GM12878 (cell line): ENCODE measurements at regions not wholly inside any gene's neighbourhood (a gene's known extent, or its start where the extent isn't known, plus 50 kb on each side); places are given as distances from the start of the nearest gene placed in this dataset.
A peak's percentile ranks its signal among the peaks of the same experiment; 100 is the strongest.

Experiments used
- ATAC-seq: fragments of 200-7000 bp; cut with Tn5 transposase; 3 replicates; pipeline ENCODE4 v1.9.1; 2020; ENCODE audit warnings: mild to moderate bottlenecking, moderate library complexity
- BruUV-seq: library from RNA; stranded (reverse); fragments of 400-500 nt; replicated peaks from 2 replicates; lab custom pipeline; 2021; lab: Mats Ljungman, UMichigan
- CTCF ChIA-PET: fragments of 300-600 bp; sonication (Branson Sonifier 250); formaldehyde crosslinking; extraction: SDS; loops from one replicate; lab custom pipeline; 2021; ENCODE audit warnings: inconsistent platforms; lab: Yijun Ruan, JAX
- POLR2A ChIA-PET: fragments of 350-600 bp; formaldehyde crosslinking; extraction: SDS; loops from one replicate; lab custom pipeline; 2021; ENCODE audit warnings: inconsistent platforms; lab: Charles Lee
- RAD21 ChIA-PET: fragments of 300-600 bp; sonication (Branson Sonifier 250); formaldehyde crosslinking; loops from one replicate; lab custom pipeline; 2023; ENCODE audit warnings: antibody characterized with exemption; ENCODE audit not compliant: unreplicated experiment; lab: Charles Lee
- SMC1A ChIA-PET: fragments of 300-600 bp; sonication (Branson Sonifier 250); formaldehyde crosslinking; loops from one replicate; lab custom pipeline; 2023; ENCODE audit not compliant: unreplicated experiment, uncharacterized antibody; lab: Charles Lee
- DNase-seq: peaks from one replicate; pipeline ENCODE4 v3.0.0-alpha.2; 2011; ENCODE audit warnings: low read depth, low spot score
- FAIRE-seq: peaks from 3 replicates; lab custom pipeline; 2011; peaks lifted over from hg19 to GRCh38; lab: Jason Lieb, UNC
- H2AFZ ChIP-seq: 2 replicates; pipeline ENCODE4 v1.6.0; 2011; ENCODE audit warnings: low read depth, low read length, control low read depth; ENCODE audit not compliant: control insufficient read depth
- H3K27ac ChIP-seq: 2 replicates; pipeline ENCODE4 v1.5.1; 2011; ENCODE audit warnings: control low read depth; ENCODE audit not compliant: control insufficient read depth, insufficient read depth
- H3K27me3 ChIP-seq, 2 experiments: replicated peaks in 1 of 2; 2 replicates each; pipeline versions ENCODE4 v1.6.0 to v1.6.1; 2011; ENCODE audit warnings: low read length in 1 of 2; ENCODE audit not compliant: control insufficient read depth in 2 of 2, insufficient read depth in 2 of 2
- H3K36me3 ChIP-seq, 2 experiments: 2 replicates each; pipeline ENCODE4 v1.5.1; 2011; ENCODE audit warnings: low read length in 1 of 2; ENCODE audit not compliant: control insufficient read depth in 2 of 2, insufficient read depth in 2 of 2
- H3K4me1 ChIP-seq: 2 replicates; pipeline ENCODE4 v1.6.1; 2011; ENCODE audit warnings: mild to moderate bottlenecking, low read length, moderate library complexity, mixed read lengths; ENCODE audit not compliant: control insufficient read depth, insufficient read depth
- H3K4me2 ChIP-seq: 2 replicates; pipeline ENCODE4 v1.6.0; 2011; ENCODE audit warnings: control low read depth; ENCODE audit not compliant: control insufficient read depth, insufficient read depth
- H3K4me3 ChIP-seq: fragments of 200-600 bp; sonication (generic); 2 replicates; pipeline ENCODE4 v1.5.1; 2016
- H3K79me2 ChIP-seq: 2 replicates; pipeline ENCODE4 v1.6.0; 2011; ENCODE audit warnings: low read length; ENCODE audit not compliant: control insufficient read depth, insufficient read depth
- H3K9ac ChIP-seq: 2 replicates; pipeline ENCODE4 v1.8.0; 2011; ENCODE audit warnings: low read length, control low read depth, mixed read lengths; ENCODE audit not compliant: control insufficient read depth, insufficient read depth
- H3K9me3 ChIP-seq: replicated peaks from 3 replicates; pipeline ENCODE4 v1.5.1; 2011; ENCODE audit warnings: mild to moderate bottlenecking, low read length; ENCODE audit not compliant: control insufficient read depth, insufficient read depth
- H4K20me1 ChIP-seq: 2 replicates; pipeline ENCODE4 v1.6.0; 2011; ENCODE audit not compliant: control insufficient read depth, insufficient read depth
- BACH1 ChIP-seq: fragments of 450-650 bp; IDR thresholded peaks from 2 replicates; pipeline ENCODE4 v1.6.1; 2017; ENCODE audit warnings: mild to moderate bottlenecking, borderline replicate concordance
- BRCA1 ChIP-seq: IDR thresholded peaks from 2 replicates; pipeline ENCODE4 v1.6.1; 2011; ENCODE audit warnings: low read depth, low read length, improper control_type of control experiment
- CHD4 ChIP-seq: fragments of 200-600 bp; sonication (generic); IDR thresholded peaks from 2 replicates; pipeline ENCODE4 v1.6.1; 2016; ENCODE audit warnings: mild to moderate bottlenecking
- E2F8 ChIP-seq: fragments of 450-650 bp; IDR thresholded peaks from 2 replicates; pipeline ENCODE4 v1.6.1; 2018; ENCODE audit warnings: mild to moderate bottlenecking, low read depth, moderate library complexity; ENCODE audit not compliant: partially characterized antibody
- ETV6 ChIP-seq, 2 experiments: fragments of 450-650 bp in 1 of 2; IDR thresholded peaks in 1 of 2; conservative IDR thresholded peaks in 1 of 2; 2 replicates each; pipeline ENCODE4 v1.6.1; 2014; ENCODE audit warnings: antibody characterized with exemption in 1 of 2, borderline replicate concordance in 1 of 2, low read depth in 1 of 2, mild to moderate bottlenecking in 1 of 2, moderate library complexity in 1 of 2
- EZH2 ChIP-seq: IDR thresholded peaks from 2 replicates; pipeline ENCODE4 v1.6.1; 2012; ENCODE audit warnings: low read depth, mild to moderate bottlenecking, control low read depth, inconsistent platforms, low read length, borderline replicate concordance; ENCODE audit not compliant: control insufficient read depth
- FOXM1 ChIP-seq: IDR thresholded peaks from 2 replicates; pipeline ENCODE4 v1.6.1; 2012; ENCODE audit warnings: low read depth, mild to moderate bottlenecking, inconsistent platforms, low read length, moderate library complexity
- LARP7 ChIP-seq: fragments of 450-650 bp; IDR thresholded peaks from 2 replicates; pipeline ENCODE4 v1.6.1; 2017; ENCODE audit warnings: mild to moderate bottlenecking
- MEF2A ChIP-seq: IDR thresholded peaks from 2 replicates; pipeline ENCODE4 v1.6.1; 2011; ENCODE audit warnings: low read depth, mild to moderate bottlenecking, low read length, moderate library complexity; ENCODE audit not compliant: insufficient read depth
- NFXL1 ChIP-seq: fragments of 450-650 bp; IDR thresholded peaks from 2 replicates; pipeline ENCODE4 v1.6.1; 2017; ENCODE audit warnings: antibody characterized with exemption, mild to moderate bottlenecking, borderline replicate concordance
- POLR2A ChIP-seq: IDR thresholded peaks from 2 replicates; pipeline ENCODE4 v1.6.1; 2011; ENCODE audit warnings: low read depth, mild to moderate bottlenecking, low read length
- RB1 ChIP-seq: fragments of 450-650 bp; formaldehyde crosslinking; IDR thresholded peaks from 2 replicates; pipeline ENCODE4 v1.6.1; 2017; ENCODE audit warnings: mild to moderate bottlenecking, borderline replicate concordance
- SP1 ChIP-seq: IDR thresholded peaks from one replicate; pipeline ENCODE4 v1.6.1; 2011; ENCODE audit warnings: low read depth, low read length
- SPI1 ChIP-seq: IDR thresholded peaks from 2 replicates; pipeline ENCODE4 v1.6.1; 2011; ENCODE audit warnings: low read depth, mild to moderate bottlenecking, low read length, moderate library complexity, borderline replicate concordance; ENCODE audit not compliant: insufficient read depth
- SRF ChIP-seq, 2 experiments: IDR thresholded peaks; 2 replicates each; pipeline ENCODE4 v1.6.1; 2011; ENCODE audit warnings: low read depth in 2 of 2, low read length in 2 of 2, mild to moderate bottlenecking in 1 of 2, moderate library complexity in 1 of 2
- TCF3 ChIP-seq: IDR thresholded peaks from 2 replicates; pipeline ENCODE4 v1.6.1; 2012; ENCODE audit warnings: low read depth, mild to moderate bottlenecking, low read length, borderline replicate concordance; ENCODE audit not compliant: insufficient read depth
- ZSCAN29 ChIP-seq: fragments of 450-650 bp; IDR thresholded peaks from 2 replicates; pipeline ENCODE4 v1.6.1; 2017; ENCODE audit warnings: mild to moderate bottlenecking, moderate library complexity
- WGBS: methylation state at CpG from one replicate; pipeline ENCODE4 v1.1.6; 2016; ENCODE audit warnings: low lambda C conversion rate; ENCODE audit not compliant: insufficient replicate concordance, insufficient coverage; ENCODE audit errors: missing lambda C conversion rate; 5-methylcytosine and 5-hydroxymethylcytosine counted together
- in situ Hi-C: fragments of 300-500 bp; cut with MboI; formaldehyde crosslinking; loops from 9 replicates; pipeline ENCODE4 v1.14.3; 2018; ENCODE audit warnings: mixed read lengths
- intact Hi-C: fragments of 100-400 bp; cut with micrococcal nuclease; formaldehyde crosslinking; loops from one replicate; pipeline ENCODE4 v1.14.2; 2022; ENCODE audit not compliant: unreplicated experiment

GRCh38 chr5:143635146-143635752, 176.7 kb upstream of the HMHB1 start:
- H3K9me3 ChIP-seq, result no peaks in the 10 kb centered on the region
- intact Hi-C loops, result no loop called here
- CTCF ChIA-PET, result interaction anchor here (1.1 kb wide), 1 partner anchor 190 kb away, joined by 5 read pairs; no protein-coding TSS in a partner anchor
- H3K27ac ChIP-seq, result no peak overlapping the region
- H3K9ac ChIP-seq, result no peak overlapping the region
- RAD21 ChIA-PET, result interaction anchor here (0.9 kb wide), 1 partner anchor 179 kb away, joined by 3 read pairs; no protein-coding TSS in a partner anchor
- SMC1A ChIA-PET, result interaction anchor here (1.2 to 1.6 kb wide), 3 partner anchors 15 to 213 kb away, joined by 3 to 5 read pairs (median 3); no protein-coding TSS in a partner anchor
- no peaks in the 10 kb centered on the region for H3K79me2 ChIP-seq
- POLR2A ChIA-PET, result interaction anchor here (0.6 kb wide), 1 partner anchor 31 kb away, joined by 7 read pairs; no protein-coding TSS in a partner anchor
- FAIRE-seq (peak; percentile 99), ATAC-seq (no peak), DNase-seq (no peak)
- H3K36me3 ChIP-seq, result no peaks in the 10 kb centered on the region
- H2AFZ ChIP-seq, result no peak overlapping the region
- in situ Hi-C loops, result no loop called here
- peaks cover 3% of the 10 kb centered on the region; the same call in 1 of the 2 replicates for H3K4me1 ChIP-seq
- BruUV-seq, result no TSS peak
- WGBS, result 68% methylated on average over 6 of the region's 6 CpGs
- H3K4me2 ChIP-seq, result no peak overlapping the region
- no peaks in the 10 kb centered on the region for H4K20me1 ChIP-seq
- H3K4me3 ChIP-seq, result no peak overlapping the region
- no peaks in the 10 kb centered on the region for H3K27me3 ChIP-seq
- no peak for TF ChIP-seq NFXL1
- no peak for TF ChIP-seq RB1
- TF ChIP-seq LARP7, result no peak

- no peak for DNase-seq
- in situ Hi-C loops (no loop called here), intact Hi-C loops (no loop called here)
- no peak for ATAC-seq
- H3K9me3 ChIP-seq, result no peaks in the 10 kb centered on the region
- ChIA-PET RAD21 (no interaction called here), SMC1A (no interaction called here), POLR2A (no interaction called here), CTCF (no interaction called here)
- BruUV-seq, result no TSS peak
- H3K4me3 ChIP-seq, result no peak overlapping the region
- H3K27me3 ChIP-seq, result no peaks in the 10 kb centered on the region
- H4K20me1 ChIP-seq, result no peaks in the 10 kb centered on the region
- no peak for FAIRE-seq
- H3K27ac ChIP-seq, result no peak overlapping the region
- no peak overlapping the region for H3K9ac ChIP-seq
- no peaks in the 10 kb centered on the region for H3K36me3 ChIP-seq
- H3K4me2 ChIP-seq, result no peak overlapping the region
- no peaks in the 10 kb centered on the region for H3K4me1 ChIP-seq
- no peaks in the 10 kb centered on the region for H3K79me2 ChIP-seq
- H2AFZ ChIP-seq, result no peak overlapping the region
- no peak for TF ChIP-seq CHD4
- no peak for TF ChIP-seq SRF (IDR thresholded peaks at IDR 0.05; ENCODE audit: low read depth in 2 of 2, low read length in 2 of 2)
- TF ChIP-seq BRCA1, result no peak
- no peak for TF ChIP-seq E2F8
- no peak for TF ChIP-seq POLR2A
- no peak for TF ChIP-seq SPI1
- TF ChIP-seq ETV6 (conservative IDR thresholded peaks at IDR 0.05 in 1 of 2, IDR thresholded peaks at IDR 0.05 in 1 of 2; ENCODE audit: borderline replicate concordance in 1 of 2, low read depth in 1 of 2), result no peak
- TF ChIP-seq MEF2A, result no peak
- no peak for TF ChIP-seq ZSCAN29
- no peak for TF ChIP-seq BACH1
- TF ChIP-seq SP1, result no peak
- no peak for TF ChIP-seq EZH2
- no peak for TF ChIP-seq TCF3
- no peak for TF ChIP-seq FOXM1
Observed at GRCh38 chr5:143634689-143635088, 177.3 kb upstream of the HMHB1 start.
